ES-I3 (cell line): ENCODE measurements at regions not wholly inside any gene's neighbourhood (a gene's known extent, or its start where the extent isn't known, plus 50 kb on each side); places are given as distances from the start of the nearest gene placed in this dataset.

Source experiments
- H3K36me3 ChIP-seq: 2 replicates; pipeline ENCODE4 v1.6.1; 2013; ENCODE audit warnings: mild to moderate bottlenecking, low read length, control low read depth, moderate library complexity; ENCODE audit not compliant: insufficient read depth
- H3K4me1 ChIP-seq: 2 replicates; pipeline ENCODE4 v1.6.1; 2013; ENCODE audit warnings: mild to moderate bottlenecking, control low read depth, low read length; ENCODE audit not compliant: insufficient read depth
- H3K9ac ChIP-seq: 2 replicates; pipeline ENCODE4 v1.6.1; 2013; ENCODE audit warnings: low read depth, mild to moderate bottlenecking, low read length, moderate library complexity
- H3K9me3 ChIP-seq: 2 replicates; pipeline ENCODE4 v1.6.1; 2013; ENCODE audit warnings: mild to moderate bottlenecking, low read length, moderate library complexity; ENCODE audit not compliant: control insufficient read depth, insufficient read depth

- Histone ChIP-seq H3K36me3 (no peaks in the 10 kb centered on the region), H3K4me1 (no peaks in the 10 kb centered on the region), H3K9me3 (no peaks in the 10 kb centered on the region), H3K9ac (no peak overlapping the region)
Measured at GRCh38 chr13:85653681-85654080, 145.5 kb downstream of the SLITRK6 start.

GRCh38 chr13:85652491-85652890 is 146.7 kb downstream of the SLITRK6 start:
- Histone ChIP-seq H3K36me3 (no peaks in the 10 kb centered on the region), H3K9ac (no peak overlapping the region), H3K9me3 (no peaks in the 10 kb centered on the region), H3K4me1 (no peaks in the 10 kb centered on the region)

GRCh38 chr13:85651440-85651839 is 147.8 kb downstream of the SLITRK6 start:
- Histone ChIP-seq H3K9ac (no peak overlapping the region), H3K9me3 (no peaks in the 10 kb centered on the region), H3K4me1 (no peaks in the 10 kb centered on the region), H3K36me3 (no peaks in the 10 kb centered on the region)

GRCh38 chr13:85650613-85651012 is 148.6 kb downstream of the SLITRK6 start:
- Histone ChIP-seq H3K36me3 (no peaks in the 10 kb centered on the region), H3K9ac (no peak overlapping the region), H3K9me3 (no peaks in the 10 kb centered on the region), H3K4me1 (no peaks in the 10 kb centered on the region)

GRCh38 chr13:85640727-85641126 is 158.5 kb downstream of the SLITRK6 start:
- Histone ChIP-seq H3K9ac (no peak overlapping the region), H3K36me3 (no peaks in the 10 kb centered on the region), H3K9me3 (no peaks in the 10 kb centered on the region), H3K4me1 (no peaks in the 10 kb centered on the region)

GRCh38 chr13:85638815-85639393 is 160.3 kb downstream of the SLITRK6 start:
- Histone ChIP-seq H3K4me1 (no peaks in the 10 kb centered on the region), H3K9ac (no peak overlapping the region), H3K36me3 (no peaks in the 10 kb centered on the region), H3K9me3 (no peaks in the 10 kb centered on the region)

GRCh38 chr13:85638265-85638664 is 161.0 kb downstream of the SLITRK6 start:
- Histone ChIP-seq H3K36me3 (no peaks in the 10 kb centered on the region), H3K4me1 (no peaks in the 10 kb centered on the region), H3K9ac (no peak overlapping the region), H3K9me3 (no peaks in the 10 kb centered on the region)

GRCh38 chr13:85632526-85633195 is 166.6 kb downstream of the SLITRK6 start:
- Histone ChIP-seq H3K4me1 (no peaks in the 10 kb centered on the region), H3K9me3 (no peaks in the 10 kb centered on the region), H3K36me3 (no peaks in the 10 kb centered on the region)

GRCh38 chr13:85631801-85632200 is 167.4 kb downstream of the SLITRK6 start:
- Histone ChIP-seq H3K4me1 (no peaks in the 10 kb centered on the region), H3K9me3 (no peaks in the 10 kb centered on the region), H3K36me3 (no peaks in the 10 kb centered on the region), H3K9ac (no peak overlapping the region)

More at GRCh38 chr13:85632526-85633195, 166.6 kb downstream of the SLITRK6 start:
- no peak overlapping the region for H3K9ac ChIP-seq

- Histone ChIP-seq H3K9me3 (no peaks in the 10 kb centered on the region), H3K9ac (no peak overlapping the region), H3K36me3 (no peaks in the 10 kb centered on the region), H3K4me1 (no peaks in the 10 kb centered on the region)
Measured at GRCh38 chr13:85626603-85627002, 172.6 kb downstream of the SLITRK6 start.

- Histone ChIP-seq H3K9me3 (no peaks in the 10 kb centered on the region), H3K9ac (no peak overlapping the region), H3K36me3 (no peaks in the 10 kb centered on the region), H3K4me1 (no peaks in the 10 kb centered on the region; the same call in 1 of the 2 replicates)
Measured at GRCh38 chr13:85619321-85619720, 179.9 kb downstream of the SLITRK6 start.

- Histone ChIP-seq H3K9ac (no peak overlapping the region), H3K9me3 (no peaks in the 10 kb centered on the region)
Measured at GRCh38 chr13:85618521-85618920, 180.7 kb downstream of the SLITRK6 start.

GRCh38 chr13:85616275-85616674 is 182.9 kb downstream of the SLITRK6 start:
- no peak overlapping the region for H3K9ac ChIP-seq
- no peaks in the 10 kb centered on the region; the same call in 1 of the 2 replicates for H3K4me1 ChIP-seq
- no peaks in the 10 kb centered on the region for H3K36me3 ChIP-seq
- no peaks in the 10 kb centered on the region for H3K9me3 ChIP-seq

More at GRCh38 chr13:85618521-85618920, 180.7 kb downstream of the SLITRK6 start:
- no peaks in the 10 kb centered on the region; the same call in 1 of the 2 replicates for H3K4me1 ChIP-seq
- no peaks in the 10 kb centered on the region for H3K36me3 ChIP-seq

GRCh38 chr13:85615031-85615430 is 184.2 kb downstream of the SLITRK6 start:
- no peak overlapping the region for H3K9ac ChIP-seq

GRCh38 chr13:85610024-85610423 is 189.2 kb downstream of the SLITRK6 start:
- Histone ChIP-seq H3K9me3 (no peaks in the 10 kb centered on the region), H3K4me1 (peaks cover 14% of the 10 kb centered on the region; the same call in 1 of the 2 replicates), H3K9ac (no peak overlapping the region), H3K36me3 (no peaks in the 10 kb centered on the region)

More at GRCh38 chr13:85615031-85615430, 184.2 kb downstream of the SLITRK6 start:
- no peaks in the 10 kb centered on the region for H3K36me3 ChIP-seq
- H3K4me1 ChIP-seq: no peaks in the 10 kb centered on the region; the same call in 1 of the 2 replicates
- no peaks in the 10 kb centered on the region for H3K9me3 ChIP-seq
